IMR-90 (cell line): ENCODE measurements at regions not wholly inside any gene's neighbourhood (a gene's known extent, or its start where the extent isn't known, plus 50 kb on each side); places are given as distances from the start of the nearest gene placed in this dataset.

Source experiments
- ATAC-seq: fragments of 200-7000 bp; cut with Tn5 transposase; 2 replicates; pipeline ENCODE4 v1.9.1; 2020; ENCODE audit warnings: low read depth, mild to moderate bottlenecking, moderate library complexity
- BruUV-seq: library from RNA; stranded (reverse); fragments of 400-500 nt; replicated peaks from 2 replicates; lab custom pipeline; 2021; lab: Mats Ljungman, UMichigan
- CTCF ChIA-PET: fragments of 300-600 bp; formaldehyde crosslinking; extraction: SDS; loops from one replicate; lab custom pipeline; 2021; ENCODE audit warnings: antibody characterized with exemption; lab: Yijun Ruan, JAX
- POLR2A ChIA-PET: fragments of 300-600 bp; sonication (Branson Sonifier 250); formaldehyde crosslinking; loops from one replicate; lab custom pipeline; 2022; ENCODE audit warnings: antibody characterized with exemption; ENCODE audit not compliant: unreplicated experiment; lab: Charles Lee
- DNase-seq: peaks from one replicate; pipeline ENCODE4 v3.0.0; 2013
- H2AFZ ChIP-seq: replicated peaks from 2 replicates; pipeline ENCODE3; 2013; ENCODE audit warnings: low read length, mild to moderate bottlenecking; ENCODE audit not compliant: poor library complexity
- H2AK5ac ChIP-seq: 2 replicates; pipeline ENCODE4 v1.6.1; 2013; ENCODE audit warnings: low read depth, low read length, inconsistent platforms
- H2AK9ac ChIP-seq: replicated peaks from 2 replicates; pipeline ENCODE3; 2013; ENCODE audit warnings: mild to moderate bottlenecking, low read depth, low read length, moderate library complexity; ENCODE audit not compliant: poor library complexity
- H2BK120ac ChIP-seq: 2 replicates; pipeline ENCODE4 v1.6.1; 2013; ENCODE audit warnings: low read depth, low read length, inconsistent platforms
- H2BK15ac ChIP-seq: 3 replicates; pipeline ENCODE4 v1.6.1; 2013; ENCODE audit warnings: low read depth, low read length, inconsistent platforms
- H2BK20ac ChIP-seq: 2 replicates; pipeline ENCODE4 v1.6.1; 2013; ENCODE audit warnings: low read depth, mild to moderate bottlenecking, inconsistent platforms, low read length, moderate library complexity
- H2BK5ac ChIP-seq: 2 replicates; pipeline ENCODE4 v1.6.1; 2013; ENCODE audit warnings: mild to moderate bottlenecking, low read depth, low read length, inconsistent platforms; ENCODE audit not compliant: poor library complexity, severe bottlenecking
- H3K14ac ChIP-seq: replicated peaks from 2 replicates; pipeline ENCODE4 v1.6.1; 2013; ENCODE audit warnings: low read depth, low read length, inconsistent platforms
- H3K18ac ChIP-seq: 2 replicates; pipeline ENCODE4 v1.6.1; 2013; ENCODE audit warnings: low read depth, low read length, control low read depth
- H3K23ac ChIP-seq: 2 replicates; pipeline ENCODE4 v1.6.1; 2013; ENCODE audit warnings: low read depth, low read length, inconsistent platforms
- H3K27ac ChIP-seq: 2 replicates; pipeline ENCODE4 v1.5.1; 2013; ENCODE audit warnings: mild to moderate bottlenecking, control low read depth, low read length; ENCODE audit not compliant: insufficient read depth
- H3K27me3 ChIP-seq: 2 replicates; pipeline ENCODE4 v1.6.1; 2013; ENCODE audit warnings: low read length; ENCODE audit not compliant: control insufficient read depth, insufficient read depth
- H3K36me3 ChIP-seq: 2 replicates; pipeline ENCODE4 v1.6.1; 2013; ENCODE audit warnings: low read length, mixed read lengths; ENCODE audit not compliant: control insufficient read depth, insufficient read depth
- H3K4ac ChIP-seq: 2 replicates; pipeline ENCODE4 v1.6.1; 2013; ENCODE audit warnings: low read depth, low read length, inconsistent platforms
- H3K4me1 ChIP-seq: 2 replicates; pipeline ENCODE4 v1.6.1; 2013; ENCODE audit warnings: low read length, mixed read lengths; ENCODE audit not compliant: control insufficient read depth, insufficient read depth
- H3K4me2 ChIP-seq: 2 replicates; pipeline ENCODE4 v1.6.1; 2013; ENCODE audit warnings: low read depth, mild to moderate bottlenecking, control low read depth, low read length, moderate library complexity
- H3K4me3 ChIP-seq: 2 replicates; pipeline ENCODE4 v1.5.1; 2013; ENCODE audit warnings: low read depth, mild to moderate bottlenecking, control low read depth, low read length, moderate library complexity; ENCODE audit not compliant: insufficient read depth
- H3K56ac ChIP-seq: 2 replicates; pipeline ENCODE4 v1.6.1; 2013; ENCODE audit warnings: low read length, inconsistent platforms; ENCODE audit not compliant: insufficient read depth; ENCODE audit errors: extremely low read depth
- H3K79me1 ChIP-seq, 2 experiments: 2 replicates each; pipeline ENCODE4 v1.6.1; 2013; ENCODE audit warnings: low read length in 2 of 2, inconsistent platforms in 1 of 2, low read depth in 1 of 2
- H3K9ac ChIP-seq: 2 replicates; pipeline ENCODE4 v1.6.1; 2013; ENCODE audit warnings: low read depth, low read length, control low read depth
- H3K9me1 ChIP-seq: 2 replicates; pipeline ENCODE4 v1.6.1; 2013; ENCODE audit warnings: low read length, inconsistent platforms; ENCODE audit not compliant: insufficient read depth
- H3K9me3 ChIP-seq: 2 replicates; pipeline ENCODE4 v1.6.1; 2013; ENCODE audit warnings: low read length; ENCODE audit not compliant: control insufficient read depth, insufficient read depth
- H4K20me1 ChIP-seq: 2 replicates; pipeline ENCODE4 v1.6.1; 2013; ENCODE audit warnings: low read length, inconsistent platforms; ENCODE audit not compliant: insufficient read depth
- H4K5ac ChIP-seq: 2 replicates; pipeline ENCODE4 v1.6.1; 2013; ENCODE audit warnings: mild to moderate bottlenecking, low read depth, low read length, control low read depth
- H4K8ac ChIP-seq, 2 experiments: 2 replicates each; pipeline ENCODE4 v1.6.1; 2013; ENCODE audit warnings: low read depth in 2 of 2, low read length in 2 of 2, control low read depth in 1 of 2, inconsistent platforms in 1 of 2
- H4K91ac ChIP-seq: 2 replicates; pipeline ENCODE4 v1.6.1; 2013; ENCODE audit warnings: low read depth, low read length, inconsistent platforms; ENCODE audit not compliant: insufficient read depth
- BHLHE40 ChIP-seq: fragments of 150-350 bp; IDR thresholded peaks from 2 replicates; pipeline ENCODE4 v1.6.1; 2016; ENCODE audit warnings: mild to moderate bottlenecking, low read depth, low read length
- CEBPB ChIP-seq: IDR thresholded peaks from 2 replicates; pipeline ENCODE4 v1.6.1; 2012; ENCODE audit warnings: low read depth, low read length, improper control_type of control experiment
- CTCF ChIP-seq: conservative IDR thresholded peaks from 2 replicates; pipeline ENCODE4 v1.5.1; 2012; ENCODE audit warnings: mild to moderate bottlenecking, low read depth, low read length, improper control_type of control experiment
- FOS ChIP-seq: fragments of 150-350 bp; IDR thresholded peaks from 2 replicates; pipeline ENCODE4 v1.6.1; 2016; ENCODE audit warnings: low read depth, low read length
- MAFK ChIP-seq: IDR thresholded peaks from 2 replicates; pipeline ENCODE4 v1.6.1; 2012; ENCODE audit warnings: low read depth, low read length, improper control_type of control experiment
- MAZ ChIP-seq: IDR thresholded peaks from 2 replicates; pipeline ENCODE4 v1.6.1; 2012; ENCODE audit warnings: low read depth, mild to moderate bottlenecking, low read length, improper control_type of control experiment, moderate library complexity, borderline replicate concordance
- MXI1 ChIP-seq: IDR thresholded peaks from 2 replicates; pipeline ENCODE4 v1.6.1; 2012; ENCODE audit warnings: low read depth, mild to moderate bottlenecking, low read length, moderate library complexity, borderline replicate concordance
- POLR2A ChIP-seq: IDR thresholded peaks from 2 replicates; pipeline ENCODE4 v1.6.1; 2012; ENCODE audit warnings: mild to moderate bottlenecking, low read depth, low read length
- RAD21 ChIP-seq: IDR thresholded peaks from 2 replicates; pipeline ENCODE4 v1.6.1; 2012; ENCODE audit warnings: low read length, improper control_type of control experiment
- RCOR1 ChIP-seq: IDR thresholded peaks from 2 replicates; pipeline ENCODE4 v1.6.1; 2012; ENCODE audit warnings: mild to moderate bottlenecking, low read length, improper control_type of control experiment; ENCODE audit not compliant: insufficient replicate concordance
- WGBS, 2 experiments: methylation state at CpG; one replicate each; pipeline versions ENCODE4 v1.1.5 to v1.1.7; 2013; ENCODE audit warnings: missing lambda C conversion rate in 2 of 2; ENCODE audit not compliant: insufficient read length in 1 of 2; ENCODE audit errors: extremely low coverage in 2 of 2; 5-methylcytosine and 5-hydroxymethylcytosine counted together
- dilution Hi-C: fragments of 300-500 bp; cut with HindIII; formaldehyde crosslinking; loops from one replicate; pipeline ENCODE4 v1.14.3; 2018; ENCODE audit warnings: low sequenced_read_pairs; ENCODE audit not compliant: unreplicated experiment
- in situ Hi-C: fragments of 300-500 bp; cut with MboI; formaldehyde crosslinking; loops from 3 replicates; pipeline ENCODE4 v1.14.3; 2019; ENCODE audit warnings: low sequenced_read_pairs, inconsistent platforms, mixed read lengths
- intact Hi-C: fragments of 100-400 bp; cut with micrococcal nuclease; formaldehyde crosslinking; loops from 2 replicates; pipeline ENCODE4 v1.10.0; 2022

- H3K27ac ChIP-seq, result no peak overlapping the region
- H3K9me3 ChIP-seq, result no peaks in the 10 kb centered on the region
- H3K27me3 ChIP-seq, result no peaks in the 10 kb centered on the region
- H3K56ac ChIP-seq, result no peak overlapping the region
- no peak overlapping the region for H3K4me2 ChIP-seq
- no peaks in the 10 kb centered on the region for H3K36me3 ChIP-seq
- intact Hi-C loops, result no loop called here
- no peak overlapping the region for H3K4ac ChIP-seq
- no peak overlapping the region for H2BK15ac ChIP-seq
- no peaks in the 10 kb centered on the region for H3K9me1 ChIP-seq
- no CpG with 5 or more reads among the region's 4 CpGs for WGBS, 2 experiments
- H2AK9ac ChIP-seq, result no peak overlapping the region
- H2AFZ ChIP-seq, result no peak overlapping the region
- no peak overlapping the region for H4K8ac ChIP-seq
- no peak overlapping the region for H4K5ac ChIP-seq
- no peak overlapping the region for H4K91ac ChIP-seq
- H3K9ac ChIP-seq, result no peak overlapping the region
- ATAC-seq, result no peak
- H3K23ac ChIP-seq, result no peak overlapping the region
- in situ Hi-C loops, result no loop called here
- H2BK120ac ChIP-seq, result no peak overlapping the region
- no peak overlapping the region for H3K4me3 ChIP-seq
- no TSS peak for BruUV-seq
- H3K14ac ChIP-seq, result no peak overlapping the region
- no peak overlapping the region for H2BK5ac ChIP-seq
- no peak overlapping the region for H2BK20ac ChIP-seq
- no peak for DNase-seq
- no peak overlapping the region for H3K18ac ChIP-seq
- dilution Hi-C loops, result no loop called here
- ChIA-PET CTCF (no interaction called here), POLR2A (no interaction called here)
- H3K79me1 ChIP-seq, result no peaks in the 10 kb centered on the region
- no peak overlapping the region for H2AK5ac ChIP-seq
- TF ChIP-seq CTCF (no peak), POLR2A (no peak), MAFK (no peak), BHLHE40 (no peak), RAD21 (no peak), MAZ (no peak), FOS (no peak), CEBPB (no peak), MXI1 (no peak), RCOR1 (no peak)
- no peaks in the 10 kb centered on the region for H4K20me1 ChIP-seq
- H3K4me1 ChIP-seq, result no peaks in the 10 kb centered on the region
Measured at GRCh38 chr3:35921718-35922117, 282.4 kb downstream of the ARPP21 start.
